AG09319 (cell line): ENCODE measurements at regions not wholly inside any gene's neighbourhood (a gene's known extent, or its start where the extent isn't known, plus 50 kb on each side); places are given as distances from the start of the nearest gene placed in this dataset.

Experiments used
- DNase-seq: peaks from one replicate; pipeline ENCODE4 v3.0.0-alpha.2; 2010; ENCODE audit warnings: low read depth; ENCODE audit errors: extremely low read depth
- CTCF ChIP-seq: IDR thresholded peaks from 2 replicates; pipeline ENCODE4 v1.5.1; 2011; ENCODE audit warnings: low read depth, mild to moderate bottlenecking, inconsistent platforms, low read length, moderate library complexity

GRCh38 chr2:156132130-156132529 lies 200.4 kb downstream of the NR4A2 start:
- DNase-seq, result no peak
- TF ChIP-seq CTCF, result no peak

GRCh38 chr2:156129227-156129626 lies 203.3 kb downstream of the NR4A2 start:
- TF ChIP-seq CTCF, result no peak
- no peak for DNase-seq

- no peak for TF ChIP-seq CTCF
- DNase-seq, result no peak
Observed at GRCh38 chr2:156125018-156125417, 207.5 kb downstream of the NR4A2 start.

- no peak for DNase-seq
- TF ChIP-seq CTCF, result no peak
Observed at GRCh38 chr2:156124458-156124857, 208.1 kb downstream of the NR4A2 start.

GRCh38 chr2:156118753-156119416 lies 213.6 kb downstream of the NR4A2 start:
- DNase-seq, result no peak
- TF ChIP-seq CTCF, result no peak

- TF ChIP-seq CTCF, result no peak
- DNase-seq, result no peak
Observed at GRCh38 chr2:156116113-156116512, 216.4 kb downstream of the NR4A2 start.

- no peak for DNase-seq
- no peak for TF ChIP-seq CTCF
Observed at GRCh38 chr2:156115338-156115737, 217.2 kb downstream of the NR4A2 start.
